ENCODE measurements at regions not wholly inside any gene's neighbourhood (a gene's known extent, or its start where the extent isn't known, plus 50 kb on each side); places are given as distances from the start of the nearest gene placed in this dataset.

GRCh38 chr14:87046960-87047359, 946.0 kb downstream of the GALC start:
- no peak for TF ChIP-seq ZFX (IDR thresholded peaks at IDR 0.05)
- TF ChIP-seq, protein P1, sequence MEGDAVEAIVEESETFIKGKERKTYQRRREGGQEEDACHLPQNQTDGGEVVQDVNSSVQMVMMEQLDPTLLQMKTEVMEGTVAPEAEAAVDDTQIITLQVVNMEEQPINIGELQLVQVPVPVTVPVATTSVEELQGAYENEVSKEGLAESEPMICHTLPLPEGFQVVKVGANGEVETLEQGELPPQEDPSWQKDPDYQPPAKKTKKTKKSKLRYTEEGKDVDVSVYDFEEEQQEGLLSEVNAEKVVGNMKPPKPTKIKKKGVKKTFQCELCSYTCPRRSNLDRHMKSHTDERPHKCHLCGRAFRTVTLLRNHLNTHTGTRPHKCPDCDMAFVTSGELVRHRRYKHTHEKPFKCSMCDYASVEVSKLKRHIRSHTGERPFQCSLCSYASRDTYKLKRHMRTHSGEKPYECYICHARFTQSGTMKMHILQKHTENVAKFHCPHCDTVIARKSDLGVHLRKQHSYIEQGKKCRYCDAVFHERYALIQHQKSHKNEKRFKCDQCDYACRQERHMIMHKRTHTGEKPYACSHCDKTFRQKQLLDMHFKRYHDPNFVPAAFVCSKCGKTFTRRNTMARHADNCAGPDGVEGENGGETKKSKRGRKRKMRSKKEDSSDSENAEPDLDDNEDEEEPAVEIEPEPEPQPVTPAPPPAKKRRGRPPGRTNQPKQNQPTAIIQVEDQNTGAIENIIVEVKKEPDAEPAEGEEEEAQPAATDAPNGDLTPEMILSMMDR (conservative IDR thresholded peaks at IDR 0.05), result no peak
- no peak overlapping the region for H3K27ac ChIP-seq

GRCh38 chr14:87045956-87046355, 947.0 kb downstream of the GALC start:
- H3K27ac ChIP-seq, result no peak overlapping the region
- TF ChIP-seq, protein P1 (conservative IDR thresholded peaks at IDR 0.05), result no peak
- no peak for TF ChIP-seq ZFX (IDR thresholded peaks at IDR 0.05)

GRCh38 chr14:87045246-87045645, 947.7 kb downstream of the GALC start:
- no peak for TF ChIP-seq ZFX (IDR thresholded peaks at IDR 0.05)
- TF ChIP-seq, protein P1 (conservative IDR thresholded peaks at IDR 0.05), result no peak
- no peak overlapping the region for H3K27ac ChIP-seq

DNA sequence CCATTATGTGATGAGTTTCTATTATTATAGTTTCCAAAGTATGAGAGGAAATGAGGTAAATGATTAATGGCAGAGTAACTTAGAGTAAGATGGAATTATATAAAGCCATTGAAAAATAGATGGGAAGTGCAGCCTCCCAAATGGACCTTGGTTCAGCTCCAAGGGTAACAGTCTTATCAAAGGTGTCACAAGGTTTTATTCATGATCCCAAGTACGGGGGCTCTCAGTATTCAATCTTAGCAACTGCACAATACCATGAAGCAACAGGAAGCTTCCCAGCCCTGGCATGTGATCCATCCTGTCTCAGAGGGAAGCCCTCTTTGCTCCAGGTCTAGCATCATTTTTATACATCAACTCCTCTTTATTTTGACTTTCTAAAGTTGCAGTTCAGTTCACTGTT, 948.2 kb downstream of the GALC start:
- H3K27ac ChIP-seq, result no peak overlapping the region
- TF ChIP-seq, protein P1 (conservative IDR thresholded peaks at IDR 0.05), result no peak
- no peak for TF ChIP-seq ZFX (IDR thresholded peaks at IDR 0.05)

GRCh38 chr14:87043667-87044200, 949.2 kb downstream of the GALC start:
- no peak for TF ChIP-seq ZFX (IDR thresholded peaks at IDR 0.05)
- TF ChIP-seq, protein P1 (conservative IDR thresholded peaks at IDR 0.05), result no peak
- H3K27ac ChIP-seq, result no peak overlapping the region

- TF ChIP-seq, protein P1 (conservative IDR thresholded peaks at IDR 0.05), result no peak
- TF ChIP-seq ZFX (IDR thresholded peaks at IDR 0.05), result no peak
Measured at GRCh38 chr14:87042354-87042753, 950.6 kb downstream of the GALC start.

GRCh38 chr14:87041290-87042020, 951.5 kb downstream of the GALC start:
- no peak for TF ChIP-seq ZFX (IDR thresholded peaks at IDR 0.05)
- TF ChIP-seq, protein P1 (conservative IDR thresholded peaks at IDR 0.05), result no peak
- H3K27ac ChIP-seq, result no peak overlapping the region

More at GRCh38 chr14:87042354-87042753, 950.6 kb downstream of the GALC start:
- no peak overlapping the region for H3K27ac ChIP-seq

All from C4-2B (cell line).